Panc1 (cell line): ENCODE measurements at regions not wholly inside any gene's neighbourhood (a gene's known extent, or its start where the extent isn't known, plus 50 kb on each side); places are given as distances from the start of the nearest gene placed in this dataset.

Source experiments
- CTCF ChIP-seq: fragments of 450-650 bp; IDR thresholded peaks from 2 replicates; pipeline ENCODE4 v1.5.1; 2017; ENCODE audit warnings: mild to moderate bottlenecking
- SIN3A ChIP-seq: IDR thresholded peaks from 2 replicates; pipeline ENCODE4 v1.6.1; 2012; ENCODE audit warnings: low read depth, mild to moderate bottlenecking, low read length, moderate library complexity, borderline replicate concordance; ENCODE audit not compliant: insufficient read depth
- TCF7L2 ChIP-seq: IDR thresholded peaks from 2 replicates; pipeline ENCODE4 v1.6.1; 2011; ENCODE audit warnings: mild to moderate bottlenecking, low read depth, low read length, inconsistent platforms

- TF ChIP-seq CTCF (no peak), SIN3A (no peak), TCF7L2 (no peak)
Observed at GRCh38 chr18:42222557-42222956, 267.5 kb downstream of the PIK3C3 start.
